RCC 7860 (cell line): ENCODE measurements at regions not wholly inside any gene's neighbourhood (a gene's known extent, or its start where the extent isn't known, plus 50 kb on each side); places are given as distances from the start of the nearest gene placed in this dataset.
A peak's percentile ranks its signal among the peaks of the same experiment; 100 is the strongest.
"Not testable (repeated sequence)": the region's sequence is repeated elsewhere in the genome, so short reads cannot be mapped to it uniquely, and the experiment has no call there.

Source experiments
- DNase-seq: peaks from one replicate; pipeline ENCODE4 v3.0.0-alpha.2; 2015; ENCODE audit warnings: low spot score
- FAIRE-seq: peaks from 2 replicates; lab custom pipeline; 2012; peaks lifted over from hg19 to GRCh38; lab: Jason Lieb, UNC

GRCh38 chr5:159800131-159800840 lies 116.0 kb upstream of the ADRA1B start:
- FAIRE-seq (no peak), DNase-seq (no peak)

- FAIRE-seq (no peak), DNase-seq (no peak)
Measured at GRCh38 chr5:159801303-159801702, 115.0 kb upstream of the ADRA1B start.

- DNase-seq = no peak
- no peak for FAIRE-seq
Measured at GRCh38 chr5:159802661-159803060, 113.6 kb upstream of the ADRA1B start.

GRCh38 chr5:159804121-159804520 lies 112.2 kb upstream of the ADRA1B start:
- no peak for DNase-seq

GRCh38 chr5:159805021-159805420 lies 111.3 kb upstream of the ADRA1B start:
- no peak for DNase-seq

More at GRCh38 chr5:159804121-159804520, 112.2 kb upstream of the ADRA1B start:
- FAIRE-seq = no peak

GRCh38 chr5:159807135-159807534 lies 109.1 kb upstream of the ADRA1B start:
- FAIRE-seq, DNase-seq: not testable (repeated sequence)

More at GRCh38 chr5:159805021-159805420, 111.3 kb upstream of the ADRA1B start:
- no peak for FAIRE-seq

- FAIRE-seq (peak; percentile 35), DNase-seq (no peak)
Measured at GRCh38 chr5:159807586-159807985, 108.7 kb upstream of the ADRA1B start.

GRCh38 chr5:159811712-159812111 lies 104.6 kb upstream of the ADRA1B start:
- FAIRE-seq = no peak
- DNase-seq = no peak

- not testable (repeated sequence) for FAIRE-seq
Measured at GRCh38 chr5:159812759-159813158, 103.5 kb upstream of the ADRA1B start.

GRCh38 chr5:159814222-159814621 lies 102.1 kb upstream of the ADRA1B start:
- no peak for FAIRE-seq
- no peak for DNase-seq

More at GRCh38 chr5:159812759-159813158, 103.5 kb upstream of the ADRA1B start:
- DNase-seq = not testable (repeated sequence)

- FAIRE-seq (no peak), DNase-seq (no peak)
Measured at GRCh38 chr5:159814805-159815585, 101.3 kb upstream of the ADRA1B start.

- no peak for FAIRE-seq
Measured at GRCh38 chr5:159817262-159818029, 98.8 kb upstream of the ADRA1B start.

GRCh38 chr5:159819591-159820411 lies 96.5 kb upstream of the ADRA1B start:
- no peak for DNase-seq
- FAIRE-seq = no peak

More at GRCh38 chr5:159817262-159818029, 98.8 kb upstream of the ADRA1B start:
- DNase-seq = no peak

GRCh38 chr5:159820692-159821091 lies 95.6 kb upstream of the ADRA1B start:
- DNase-seq (no peak), FAIRE-seq (no peak)

- DNase-seq (no peak), FAIRE-seq (no peak)
Measured at GRCh38 chr5:159821461-159821940, 94.8 kb upstream of the ADRA1B start.

- no peak for FAIRE-seq
- DNase-seq = no peak
Measured at GRCh38 chr5:159824188-159825161, 91.8 kb upstream of the ADRA1B start.

- FAIRE-seq (no peak), DNase-seq (no peak)
Measured at GRCh38 chr5:159825551-159826051, 90.7 kb upstream of the ADRA1B start.

GRCh38 chr5:159826351-159827214 lies 89.7 kb upstream of the ADRA1B start:
- FAIRE-seq (peak; percentile 81), DNase-seq (peak; percentile 63)
